GM12891 (cell line): ENCODE measurements at regions not wholly inside any gene's neighbourhood (a gene's known extent, or its start where the extent isn't known, plus 50 kb on each side); places are given as distances from the start of the nearest gene placed in this dataset.

ENCODE experiments used
- DNase-seq: peaks from one replicate; pipeline ENCODE4 v3.0.0; 2011; ENCODE audit warnings: low spot score; ENCODE audit not compliant: insufficient read length
- FAIRE-seq: peaks from 2 replicates; lab custom pipeline; 2011; peaks lifted over from hg19 to GRCh38; lab: Jason Lieb, UNC
- PAX5 ChIP-seq: IDR thresholded peaks from 2 replicates; pipeline ENCODE4 v1.6.1; 2011; ENCODE audit warnings: low read length, moderate library complexity, mild to moderate bottlenecking; ENCODE audit not compliant: insufficient read depth, severe bottlenecking
- POLR2A ChIP-seq: IDR thresholded peaks from 2 replicates; pipeline ENCODE4 v1.6.1; 2011; ENCODE audit warnings: low read depth, low read length, control low read depth
- POLR2AphosphoS5 ChIP-seq: IDR thresholded peaks from 2 replicates; pipeline ENCODE4 v1.6.1; 2011; ENCODE audit warnings: low read depth, low read length, control low read depth
- POU2F2 ChIP-seq: IDR thresholded peaks from 2 replicates; pipeline ENCODE4 v1.6.1; 2011; ENCODE audit warnings: low read depth, mild to moderate bottlenecking, control low read depth, low read length, moderate library complexity
- SPI1 ChIP-seq: IDR thresholded peaks from 2 replicates; pipeline ENCODE4 v1.6.1; 2011; ENCODE audit warnings: low read depth, low read length, control low read depth
- TAF1 ChIP-seq: IDR thresholded peaks from 2 replicates; pipeline ENCODE4 v1.6.1; 2011; ENCODE audit warnings: low read depth, low read length, control low read depth

GRCh38 chr1:81071969-81072753 is 728.6 kb upstream of the ADGRL2 start:
- FAIRE-seq (no peak), DNase-seq (no peak)
- TF ChIP-seq SPI1 (no peak), TAF1 (no peak), POLR2AphosphoS5 (no peak), PAX5 (no peak), POU2F2 (no peak), POLR2A (no peak)

- DNase-seq (no peak), FAIRE-seq (no peak)
- TF ChIP-seq POU2F2 = no peak
- TF ChIP-seq SPI1 = no peak
- TF ChIP-seq TAF1 = no peak
- TF ChIP-seq PAX5 = no peak
- TF ChIP-seq POLR2AphosphoS5 = no peak
- TF ChIP-seq POLR2A = no peak
These were observed 729.5 kb upstream of the ADGRL2 start for GRCh38 chr1:81071072-81071858.

GRCh38 chr1:81069856-81070255 is 730.9 kb upstream of the ADGRL2 start:
- TF ChIP-seq POU2F2 = no peak
- no peak for TF ChIP-seq TAF1
- no peak for TF ChIP-seq POLR2A
- no peak for TF ChIP-seq POLR2AphosphoS5

GRCh38 chr1:81068726-81069125 is 732.0 kb upstream of the ADGRL2 start:
- no peak for DNase-seq
- TF ChIP-seq PAX5 = no peak
- TF ChIP-seq SPI1 = no peak

More at GRCh38 chr1:81069856-81070255, 730.9 kb upstream of the ADGRL2 start:
- DNase-seq = no peak
- FAIRE-seq = no peak

GRCh38 chr1:81053826-81054225 is 746.9 kb upstream of the ADGRL2 start:
- FAIRE-seq (no peak), DNase-seq (no peak)
- no peak for TF ChIP-seq PAX5

More at GRCh38 chr1:81068726-81069125, 732.0 kb upstream of the ADGRL2 start:
- no peak for FAIRE-seq

GRCh38 chr1:81052162-81052561 is 748.6 kb upstream of the ADGRL2 start:
- TF ChIP-seq POU2F2 (no peak), TAF1 (no peak), POLR2A (no peak), POLR2AphosphoS5 (no peak), SPI1 (no peak), PAX5 (no peak)
- DNase-seq (no peak), FAIRE-seq (no peak)

- no peak for FAIRE-seq
These were observed 750.3 kb upstream of the ADGRL2 start for GRCh38 chr1:81050390-81050789.

GRCh38 chr1:81044708-81045107 is 756.0 kb upstream of the ADGRL2 start:
- DNase-seq = no peak
- no peak for FAIRE-seq
- TF ChIP-seq SPI1 (no peak), POU2F2 (no peak), POLR2AphosphoS5 (no peak), PAX5 (no peak), POLR2A (no peak), TAF1 (no peak)

More at GRCh38 chr1:81050390-81050789, 750.3 kb upstream of the ADGRL2 start:
- TF ChIP-seq TAF1 (no peak), PAX5 (no peak), POLR2AphosphoS5 (no peak), SPI1 (no peak), POU2F2 (no peak), POLR2A (no peak)
- no peak for DNase-seq

- no peak for DNase-seq
- TF ChIP-seq SPI1 = no peak
- TF ChIP-seq POLR2AphosphoS5 = no peak
- no peak for TF ChIP-seq POU2F2
- TF ChIP-seq POLR2A = no peak
- TF ChIP-seq TAF1 = no peak
- TF ChIP-seq PAX5 = no peak
- FAIRE-seq = no peak
These were observed 758.5 kb upstream of the ADGRL2 start for GRCh38 chr1:81042225-81042624.

GRCh38 chr1:81034291-81034690 is 766.4 kb upstream of the ADGRL2 start:
- DNase-seq = no peak
- FAIRE-seq = no peak
- no peak for TF ChIP-seq SPI1
- TF ChIP-seq POU2F2 = no peak
- no peak for TF ChIP-seq TAF1
- TF ChIP-seq POLR2A = no peak
- TF ChIP-seq POLR2AphosphoS5 = no peak
- TF ChIP-seq PAX5 = no peak
